Progenitor cell of endocrine pancreas (in vitro differentiated cells): ENCODE measurements at regions not wholly inside any gene's neighbourhood (a gene's known extent, or its start where the extent isn't known, plus 50 kb on each side); places are given as distances from the start of the nearest gene placed in this dataset.

Source experiments
- DNase-seq: peaks from one replicate; pipeline ENCODE4 v3.0.0; 2021; ENCODE audit warnings: low spot score; ENCODE audit not compliant: unreplicated experiment
- H3K27ac Mint-ChIP-seq: 2 replicates; pipeline ENCODE4 v1.8.0; 2021; ENCODE audit warnings: mild to moderate bottlenecking, moderate library complexity, mixed read lengths
- H3K27me3 Mint-ChIP-seq: 2 replicates; pipeline ENCODE4 v1.8.0; 2021; ENCODE audit warnings: mixed read lengths
- H3K36me3 Mint-ChIP-seq: 2 replicates; pipeline ENCODE4 v1.8.0; 2022; ENCODE audit warnings: mixed read lengths; ENCODE audit not compliant: insufficient read depth
- H3K4me1 Mint-ChIP-seq: 2 replicates; pipeline ENCODE4 v1.8.0; 2021; ENCODE audit warnings: low read depth, mixed read lengths
- H3K4me3 Mint-ChIP-seq: 2 replicates; pipeline ENCODE4 v1.8.0; 2021; ENCODE audit warnings: low read depth, mild to moderate bottlenecking, moderate library complexity, mixed read lengths
- H3K9me3 Mint-ChIP-seq: 2 replicates; pipeline ENCODE4 v1.8.0; 2021; ENCODE audit warnings: low read depth, mixed read lengths
- CTCF ChIP-seq: fragments of 200-600 bp; sonication (generic); IDR thresholded peaks from one replicate; pipeline ENCODE4 v1.5.0; 2021; ENCODE audit warnings: antibody characterized with exemption, mild to moderate bottlenecking; ENCODE audit not compliant: unreplicated experiment

- TF ChIP-seq CTCF, result no peak
- H3K4me1 Mint-ChIP-seq, result no peaks in the 10 kb centered on the region
- DNase-seq, result no peak
- no peak overlapping the region for H3K4me3 Mint-ChIP-seq
- no peak overlapping the region for H3K27ac Mint-ChIP-seq
- H3K27me3 Mint-ChIP-seq, result no peaks in the 10 kb centered on the region
- no peaks in the 10 kb centered on the region for H3K36me3 Mint-ChIP-seq
- H3K9me3 Mint-ChIP-seq, result peaks cover 3% of the 10 kb centered on the region
These were observed 211.5 kb upstream of the CPNE8 start for GRCh38 chr12:39116861-39117260.

GRCh38 chr12:39112064-39112463 lies 206.7 kb upstream of the CPNE8 start:
- Mint-ChIP-seq H3K36me3 (no peaks in the 10 kb centered on the region), H3K4me3 (no peak overlapping the region), H3K27me3 (no peaks in the 10 kb centered on the region), H3K4me1 (peaks cover 13% of the 10 kb centered on the region), H3K9me3 (no peaks in the 10 kb centered on the region), H3K27ac (no peak overlapping the region)
- DNase-seq, result no peak
- no peak for TF ChIP-seq CTCF

GRCh38 chr12:39105111-39105510 lies 199.7 kb upstream of the CPNE8 start:
- H3K9me3 Mint-ChIP-seq, result peaks cover 4% of the 10 kb centered on the region
- peaks cover 10% of the 10 kb centered on the region for H3K4me1 Mint-ChIP-seq
- H3K4me3 Mint-ChIP-seq, result no peak overlapping the region
- no peaks in the 10 kb centered on the region for H3K27me3 Mint-ChIP-seq
- H3K36me3 Mint-ChIP-seq, result no peaks in the 10 kb centered on the region
- DNase-seq, result no peak
- no peak overlapping the region for H3K27ac Mint-ChIP-seq
- TF ChIP-seq CTCF, result no peak

GRCh38 chr12:39103552-39104165 lies 198.3 kb upstream of the CPNE8 start:
- no peaks in the 10 kb centered on the region for H3K36me3 Mint-ChIP-seq
- peaks cover 4% of the 10 kb centered on the region for H3K9me3 Mint-ChIP-seq
- no peaks in the 10 kb centered on the region for H3K4me1 Mint-ChIP-seq
- TF ChIP-seq CTCF, result peak; percentile 82
- no peaks in the 10 kb centered on the region for H3K27me3 Mint-ChIP-seq
- DNase-seq, result no peak
- H3K4me3 Mint-ChIP-seq, result no peak overlapping the region
- H3K27ac Mint-ChIP-seq, result no peak overlapping the region

- no peaks in the 10 kb centered on the region for H3K36me3 Mint-ChIP-seq
- no peak overlapping the region for H3K4me3 Mint-ChIP-seq
- no peak overlapping the region for H3K27ac Mint-ChIP-seq
- peaks cover 4% of the 10 kb centered on the region for H3K9me3 Mint-ChIP-seq
- no peak for TF ChIP-seq CTCF
- no peaks in the 10 kb centered on the region for H3K4me1 Mint-ChIP-seq
- DNase-seq, result no peak
- no peaks in the 10 kb centered on the region for H3K27me3 Mint-ChIP-seq
These were observed 197.3 kb upstream of the CPNE8 start for GRCh38 chr12:39102474-39103209.
